DMS114 treated with DMSO at 0.1 percent for 48 hours (cell line): ENCODE measurements at regions not wholly inside any gene's neighbourhood (a gene's known extent, or its start where the extent isn't known, plus 50 kb on each side); places are given as distances from the start of the nearest gene placed in this dataset.
"Not testable (repeated sequence)": the region's sequence is repeated elsewhere in the genome, so short reads cannot be mapped to it uniquely, and the experiment has no call there.

Experiments
- DNase-seq: peaks from one replicate; lab custom pipeline; 2025; ENCODE audit not compliant: unreplicated experiment; lab: John Stamatoyannopoulos, UW

DNA sequence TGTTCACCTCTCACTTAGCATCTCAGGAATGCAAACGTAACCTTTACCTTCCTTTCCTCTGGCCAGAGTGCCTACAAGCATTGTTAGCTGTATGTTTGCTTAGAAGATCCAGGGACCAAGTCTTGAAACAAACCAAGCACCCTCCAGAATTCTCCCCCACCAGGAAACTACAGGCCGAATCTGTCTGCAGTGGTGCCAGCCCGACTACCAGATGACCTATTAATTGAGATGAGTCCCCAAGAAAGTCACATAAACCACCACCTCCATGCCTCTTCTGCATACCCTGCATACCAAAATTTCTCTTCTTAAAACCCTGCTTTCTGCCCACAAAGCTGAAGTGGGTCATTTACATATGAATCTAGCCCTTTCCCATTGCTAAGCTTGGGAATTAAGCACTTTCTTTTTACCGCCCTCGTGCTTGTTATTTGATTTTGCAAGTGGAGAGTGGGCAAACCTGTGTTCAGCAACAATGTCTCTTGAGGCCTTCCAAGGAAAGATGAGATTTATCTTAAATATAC, 1239.1 kb downstream of the CDH12 start:
- no peak for DNase-seq

- DNase-seq, result no peak
Measured at GRCh38 chr5:21603796-21604195, 1249.3 kb downstream of the CDH12 start.

GRCh38 chr5:21594566-21594965, 1258.6 kb downstream of the CDH12 start:
- DNase-seq, result no peak

- no peak for DNase-seq
Measured at GRCh38 chr5:21593261-21593660, 1259.9 kb downstream of the CDH12 start.

GRCh38 chr5:21581508-21581907, 1271.6 kb downstream of the CDH12 start:
- DNase-seq, result no peak

GRCh38 chr5:21574961-21575360, 1278.2 kb downstream of the CDH12 start:
- DNase-seq, result no peak

- no peak for DNase-seq
Measured at GRCh38 chr5:21574438-21574837, 1278.7 kb downstream of the CDH12 start.

DNA sequence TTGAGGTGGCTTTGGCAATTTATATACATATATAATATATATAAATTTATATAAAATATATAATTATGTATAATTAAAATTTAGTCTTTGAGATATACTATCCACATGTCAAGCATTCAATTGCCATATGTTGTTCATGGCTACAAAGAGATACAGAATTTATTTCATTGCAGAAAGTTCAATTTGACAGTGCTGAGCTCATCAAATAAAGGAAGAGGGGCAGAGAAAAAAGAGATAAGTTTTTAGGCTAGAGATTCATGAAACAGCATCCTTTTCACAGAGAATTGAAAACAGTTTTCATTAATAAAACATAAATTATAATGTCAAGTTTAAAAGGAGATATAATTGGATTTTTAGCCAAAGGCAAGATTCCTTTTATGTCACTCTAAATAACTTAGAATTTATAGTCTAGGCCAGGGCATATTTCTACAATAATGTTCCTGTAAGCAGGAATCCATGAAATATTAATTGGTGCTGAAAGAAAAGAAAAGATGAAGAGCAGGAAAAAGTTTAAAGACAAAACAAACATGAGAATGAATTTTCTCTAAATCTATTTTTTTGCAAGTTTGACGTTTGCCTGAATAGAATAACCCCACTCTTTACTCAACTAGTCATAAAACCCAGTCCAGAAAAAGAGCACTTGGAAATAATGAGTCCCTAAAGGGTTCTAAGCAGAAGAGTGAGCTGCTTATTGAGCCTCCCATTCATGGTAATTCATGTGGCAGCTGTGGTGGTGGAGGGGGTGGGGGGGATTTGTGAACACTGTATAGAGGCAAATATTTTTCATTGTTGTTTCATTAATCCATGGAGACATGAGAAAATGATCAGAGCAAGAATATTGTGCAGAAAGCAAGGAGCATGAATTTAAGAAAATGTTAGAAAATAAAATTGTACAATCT, 1279.5 kb downstream of the CDH12 start:
- DNase-seq, result no peak

GRCh38 chr5:21571196-21571595, 1281.9 kb downstream of the CDH12 start:
- not testable (repeated sequence) for DNase-seq

DNA sequence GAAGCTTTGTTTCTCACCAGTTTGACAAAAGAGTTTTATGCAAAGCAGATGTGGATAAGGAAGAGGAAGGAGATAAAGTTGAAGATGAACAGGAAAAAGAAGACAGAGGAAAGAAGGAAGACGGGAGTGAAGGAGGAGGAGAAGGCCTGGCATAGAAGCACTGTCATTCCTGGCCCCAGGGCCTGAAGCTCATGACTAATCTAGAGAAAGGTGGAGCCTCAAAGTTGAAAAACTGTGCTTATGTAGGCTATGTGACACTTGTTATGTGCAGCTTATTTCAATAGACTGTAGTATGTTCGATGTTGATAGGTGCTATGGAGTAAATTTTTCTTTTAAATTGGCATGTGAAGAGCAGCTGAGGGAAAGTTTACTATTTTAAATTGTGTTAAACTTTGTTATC, 1294.0 kb downstream of the CDH12 start:
- not testable (repeated sequence) for DNase-seq

GRCh38 chr5:21552263-21552662, 1300.9 kb downstream of the CDH12 start:
- not testable (repeated sequence) for DNase-seq

DNA sequence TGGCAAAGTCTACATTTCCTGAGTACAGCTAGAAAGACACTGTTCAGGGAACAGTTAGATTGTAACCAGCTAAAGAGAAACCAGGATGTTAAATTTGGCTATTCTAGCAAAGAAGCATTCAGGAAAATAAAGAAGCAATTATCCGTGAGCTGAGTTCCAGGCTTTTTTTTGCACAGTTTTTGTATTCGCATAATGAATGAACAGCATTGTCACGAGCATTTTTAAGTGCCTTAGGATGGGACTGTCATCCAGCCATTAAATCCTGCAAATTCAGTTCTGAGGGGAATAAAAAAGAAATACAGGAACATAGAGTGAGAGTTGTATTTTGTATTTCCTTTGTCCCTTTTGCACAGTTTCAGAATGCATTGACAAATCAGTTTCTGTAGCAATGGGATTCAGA, 1302.2 kb downstream of the CDH12 start:
- DNase-seq, result not testable (repeated sequence)

DNA sequence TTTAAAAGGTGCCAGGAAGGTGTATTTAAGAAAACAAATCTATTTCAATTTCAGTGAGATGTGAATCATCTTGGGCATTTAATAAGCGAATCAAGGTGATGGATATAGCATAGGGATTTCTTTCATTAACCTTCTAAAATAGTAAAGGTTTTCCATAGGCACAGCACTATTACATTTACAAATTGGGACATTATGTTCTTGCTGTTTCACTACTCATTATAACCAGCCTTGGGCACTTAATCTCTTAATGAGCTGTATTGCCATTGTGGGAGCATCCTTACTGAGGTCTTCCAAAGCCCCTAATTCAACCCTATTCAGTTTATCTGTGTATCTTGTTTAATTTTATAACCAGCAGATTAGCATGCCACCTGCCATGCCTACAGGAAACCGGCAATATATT, 1305.5 kb downstream of the CDH12 start:
- not testable (repeated sequence) for DNase-seq

- DNase-seq, result not testable (repeated sequence)
Measured at GRCh38 chr5:21535114-21535513, 1318.0 kb downstream of the CDH12 start.

DNA sequence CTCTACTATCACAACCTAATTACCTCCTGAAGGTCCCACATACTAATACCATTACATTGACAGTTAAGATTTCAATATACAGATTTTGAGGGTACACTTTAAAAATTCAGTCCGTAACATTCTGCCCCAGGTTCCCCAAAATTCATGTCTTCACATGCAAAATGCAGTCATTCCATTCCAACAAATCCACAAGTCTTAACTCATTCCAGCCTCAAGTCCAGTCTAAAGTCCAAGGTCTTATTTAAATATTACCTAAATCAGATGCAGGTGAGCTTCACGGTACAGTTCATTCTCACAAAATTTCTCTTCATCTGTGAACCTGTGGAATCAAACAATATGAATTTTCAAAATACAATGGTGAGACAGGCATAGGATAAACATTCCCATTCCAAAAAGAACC, 1332.0 kb downstream of the CDH12 start:
- not testable (repeated sequence) for DNase-seq

DNA sequence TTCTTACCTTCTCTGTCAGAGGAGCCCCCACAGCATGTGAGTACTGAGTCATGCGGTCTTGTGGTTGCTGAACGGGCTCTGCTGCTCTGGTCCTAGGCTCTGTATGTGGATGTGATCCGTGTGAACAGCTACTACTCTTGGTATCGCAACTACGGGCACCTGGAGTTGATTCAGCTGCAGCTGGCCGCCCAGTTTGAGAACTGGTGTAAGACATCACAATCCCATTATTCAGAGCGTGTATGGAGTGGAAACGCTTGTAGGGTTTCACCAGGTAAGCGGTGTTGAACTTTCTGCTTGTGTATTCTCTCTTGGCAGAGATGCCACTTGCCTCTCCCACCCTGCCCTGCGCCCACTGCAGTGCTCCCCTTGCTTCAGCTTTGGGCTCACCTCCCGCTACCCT, 1356.2 kb downstream of the CDH12 start:
- not testable (repeated sequence) for DNase-seq

- DNase-seq, result not testable (repeated sequence)
Measured at GRCh38 chr5:21496056-21496455, 1357.1 kb downstream of the CDH12 start.

DNA sequence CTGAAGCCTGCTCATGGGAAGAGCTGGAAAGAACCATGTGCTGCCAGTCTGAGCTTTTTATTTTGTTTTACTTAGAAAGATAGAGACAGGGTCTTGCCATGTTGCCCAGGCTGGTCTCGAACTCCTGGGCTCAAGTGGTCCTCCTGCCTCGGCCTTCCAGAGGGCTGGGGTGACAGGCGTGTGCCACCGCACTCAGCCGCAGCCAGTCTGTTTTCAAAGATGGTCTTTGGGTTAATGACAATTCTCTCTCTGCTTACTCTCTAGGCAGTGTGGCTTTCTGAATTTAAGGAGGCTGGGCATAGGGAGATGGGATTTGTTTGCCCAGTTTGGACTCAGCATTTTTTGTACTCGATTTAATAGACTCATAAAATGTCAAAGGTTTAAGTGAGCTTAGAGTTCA, 1357.9 kb downstream of the CDH12 start:
- not testable (repeated sequence) for DNase-seq

- DNase-seq, result not testable (repeated sequence)
Measured at GRCh38 chr5:21494033-21494432, 1359.1 kb downstream of the CDH12 start.

DNA sequence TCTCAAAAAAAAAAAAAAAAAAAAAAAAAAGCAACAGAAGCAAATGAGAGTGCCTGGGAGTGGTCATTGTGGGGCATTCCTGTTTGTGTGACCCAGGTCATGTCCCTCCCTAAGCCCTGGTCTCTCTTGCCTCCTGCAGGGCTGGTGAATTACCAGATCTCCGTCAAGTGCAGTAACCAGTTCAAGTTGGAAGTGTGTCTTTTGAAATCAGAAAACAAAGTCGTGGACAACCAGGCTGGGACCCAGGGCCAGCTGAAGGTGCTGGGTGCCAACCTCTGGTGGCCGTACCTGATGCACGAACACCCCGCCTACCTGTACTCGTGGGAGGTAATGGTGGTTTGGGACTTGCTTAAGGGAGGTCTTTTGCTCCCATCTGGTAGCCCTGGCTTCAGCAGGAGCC, 1362.0 kb downstream of the CDH12 start:
- not testable (repeated sequence) for DNase-seq

- not testable (repeated sequence) for DNase-seq
Measured at GRCh38 chr5:21488828-21489227, 1364.3 kb downstream of the CDH12 start.

- DNase-seq, result not testable (repeated sequence)
Measured at GRCh38 chr5:21485458-21486000, 1367.6 kb downstream of the CDH12 start.
